Smooth muscle cell (in vitro differentiated cells): ENCODE measurements at regions not wholly inside any gene's neighbourhood (a gene's known extent, or its start where the extent isn't known, plus 50 kb on each side); places are given as distances from the start of the nearest gene placed in this dataset.

ENCODE experiments used
- DNase-seq: peaks from one replicate; lab custom pipeline; 2025; ENCODE audit not compliant: unreplicated experiment; lab: John Stamatoyannopoulos, UW
- H2AFZ ChIP-seq: fragments of 200-600 bp; sonication (generic); 2 replicates; pipeline ENCODE4 v1.6.0; 2016; ENCODE audit warnings: antibody characterized with exemption, low read depth, mild to moderate bottlenecking
- H3F3A ChIP-seq: fragments of 200-600 bp; sonication (generic); 2 replicates; pipeline ENCODE4 v1.6.0; 2017; ENCODE audit warnings: antibody characterized with exemption, low read depth
- H3K27ac ChIP-seq: fragments of 200-600 bp; sonication (generic); 2 replicates; pipeline ENCODE4 v1.5.1; 2016; ENCODE audit warnings: low read depth, mild to moderate bottlenecking
- H3K27me3 ChIP-seq: fragments of 200-600 bp; sonication (generic); 2 replicates; pipeline ENCODE4 v1.6.1; 2016; ENCODE audit warnings: low read depth, mild to moderate bottlenecking
- H3K36me3 ChIP-seq: fragments of 200-600 bp; sonication (generic); 2 replicates; pipeline ENCODE4 v1.5.1; 2016; ENCODE audit warnings: low read depth
- H3K4me1 ChIP-seq: fragments of 200-600 bp; sonication (generic); 2 replicates; pipeline ENCODE4 v1.5.1; 2016; ENCODE audit warnings: low read depth
- H3K4me2 ChIP-seq: fragments of 200-600 bp; sonication (generic); 2 replicates; pipeline ENCODE4 v1.6.0; 2016; ENCODE audit warnings: mild to moderate bottlenecking
- H3K4me3 ChIP-seq: fragments of 200-600 bp; sonication (generic); 2 replicates; pipeline ENCODE4 v1.5.1; 2016; ENCODE audit warnings: mild to moderate bottlenecking
- H3K79me2 ChIP-seq: fragments of 200-600 bp; sonication (generic); 2 replicates; pipeline ENCODE4 v1.6.0; 2016; ENCODE audit warnings: low read depth, mild to moderate bottlenecking
- H3K9ac ChIP-seq: fragments of 200-600 bp; sonication (generic); 2 replicates; pipeline ENCODE4 v1.6.0; 2016; ENCODE audit warnings: low read depth
- H3K9me3 ChIP-seq: fragments of 200-600 bp; sonication (generic); replicated peaks from 2 replicates; pipeline ENCODE4 v1.5.1; 2016; ENCODE audit warnings: low read depth
- H4K20me1 ChIP-seq: fragments of 200-600 bp; sonication (generic); 2 replicates; pipeline ENCODE4 v1.6.0; 2016; ENCODE audit warnings: low read depth
- CTCF ChIP-seq: fragments of 200-600 bp; sonication (generic); IDR thresholded peaks from 2 replicates; pipeline ENCODE4 v1.5.1; 2017; ENCODE audit warnings: borderline replicate concordance, mild to moderate bottlenecking, antibody characterized with exemption; ENCODE audit not compliant: insufficient read depth, poor library complexity, severe bottlenecking
- WGBS: methylation state at CpG from one replicate; pipeline ENCODE4 v1.1.7; 2016; ENCODE audit warnings: low lambda C conversion rate; 5-methylcytosine and 5-hydroxymethylcytosine counted together

GRCh38 chr5:73300337-73301207 lies 127.6 kb downstream of the TMEM174 start:
- Histone ChIP-seq H3K9me3 (no peaks in the 10 kb centered on the region), H3K36me3 (no peaks in the 10 kb centered on the region), H3F3A (peaks cover 15% of the 10 kb centered on the region), H3K79me2 (no peaks in the 10 kb centered on the region), H3K4me1 (peaks cover 32% of the 10 kb centered on the region), H3K27me3 (peaks cover 62% of the 10 kb centered on the region), H3K4me3 (no peak overlapping the region), H3K9ac (no peak overlapping the region), H4K20me1 (no peaks in the 10 kb centered on the region), H2AFZ (no peak overlapping the region), H3K4me2 (peak overlapping the region; percentile 79), H3K27ac (no peak overlapping the region)
- WGBS: 6% methylated on average over 37 of the region's 37 CpGs
- no peak for TF ChIP-seq CTCF
- no peak for DNase-seq

- Histone ChIP-seq H3K36me3 (no peaks in the 10 kb centered on the region), H3K79me2 (no peaks in the 10 kb centered on the region), H3K4me1 (peaks cover 32% of the 10 kb centered on the region), H3K4me3 (peak overlapping the region; percentile 28), H3K4me2 (peak overlapping the region; percentile 79), H3F3A (peaks cover 18% of the 10 kb centered on the region), H4K20me1 (no peaks in the 10 kb centered on the region), H3K9ac (no peak overlapping the region), H3K9me3 (no peaks in the 10 kb centered on the region), H3K27me3 (peaks cover 62% of the 10 kb centered on the region), H2AFZ (peak overlapping the region; percentile 68), H3K27ac (no peak overlapping the region)
- 3% methylated on average over 35 of the region's 35 CpGs for WGBS
- no peak for TF ChIP-seq CTCF
- DNase-seq: no peak
These were observed 126.8 kb downstream of the TMEM174 start for GRCh38 chr5:73299665-73300336.

GRCh38 chr5:73298772-73299630 lies 126.0 kb downstream of the TMEM174 start:
- under 1% methylated on average over 60 of the region's 66 CpGs for WGBS
- H3K4me3 ChIP-seq: peak overlapping the region; percentile 28

More at GRCh38 chr5:73298772-73299630, 126.0 kb downstream of the TMEM174 start:
- Histone ChIP-seq H3K9ac (no peak overlapping the region), H3K4me1 (peaks cover 32% of the 10 kb centered on the region), H2AFZ (peak overlapping the region; percentile 68), H4K20me1 (no peaks in the 10 kb centered on the region), H3K27ac (no peak overlapping the region), H3F3A (peaks cover 14% of the 10 kb centered on the region), H3K4me2 (peak overlapping the region; percentile 79), H3K9me3 (no peaks in the 10 kb centered on the region), H3K79me2 (no peaks in the 10 kb centered on the region), H3K36me3 (no peaks in the 10 kb centered on the region), H3K27me3 (peaks cover 61% of the 10 kb centered on the region)
- TF ChIP-seq CTCF: peak; percentile 28
- no peak for DNase-seq
